CD14-positive monocyte (primary cell): ENCODE measurements at regions not wholly inside any gene's neighbourhood (a gene's known extent, or its start where the extent isn't known, plus 50 kb on each side); places are given as distances from the start of the nearest gene placed in this dataset.

Experiments
- DNase-seq, 3 donors: peaks; one replicate each; pipeline ENCODE4 v3.0.0-alpha.2; 2011 to 2022
- H2AFZ ChIP-seq: 2 replicates; pipeline ENCODE4 v1.6.0; 2012; ENCODE audit warnings: mild to moderate bottlenecking, low read depth, low read length, inconsistent platforms; ENCODE audit not compliant: insufficient read depth, poor library complexity, severe bottlenecking
- H3K27ac ChIP-seq, 2 donors: 1 replicate in 1 of 2; 2 replicates in 1 of 2; pipeline ENCODE4 v1.5.1; 2012 to 2013; ENCODE audit warnings: low read length in 2 of 2, control low read depth in 1 of 2, inconsistent platforms in 1 of 2, low read depth in 1 of 2, mild to moderate bottlenecking in 1 of 2
- H3K27me3 ChIP-seq, 2 donors: one replicate each; pipeline versions ENCODE4 v1.6.0 to v1.6.1; 2011 to 2013; ENCODE audit warnings: low read length in 2 of 2; ENCODE audit not compliant: control insufficient read depth in 2 of 2, insufficient read depth in 2 of 2
- H3K36me3 ChIP-seq, 2 donors: replicated peaks in 1 of 2; 1 replicate in 1 of 2; 2 replicates in 1 of 2; pipeline versions ENCODE4 v1.5.1 to v1.6.1; 2012 to 2013; ENCODE audit warnings: low read length in 2 of 2, control low read depth in 1 of 2, inconsistent platforms in 1 of 2, mild to moderate bottlenecking in 1 of 2; ENCODE audit not compliant: insufficient read depth in 2 of 2, control insufficient read depth in 1 of 2
- H3K4me1 ChIP-seq, 2 donors: 1 replicate in 1 of 2; 2 replicates in 1 of 2; pipeline versions ENCODE4 v1.5.1 to v1.6.1; 2012 to 2013; ENCODE audit warnings: low read length in 2 of 2, control low read depth in 1 of 2, inconsistent platforms in 1 of 2, mild to moderate bottlenecking in 1 of 2, moderate library complexity in 1 of 2; ENCODE audit not compliant: insufficient read depth in 2 of 2, control insufficient read depth in 1 of 2
- H3K4me2 ChIP-seq: replicated peaks from 2 replicates; pipeline ENCODE3; 2012; ENCODE audit warnings: low read length, moderate library complexity, mild to moderate bottlenecking; ENCODE audit not compliant: poor library complexity, severe bottlenecking; ENCODE audit errors: extremely low read depth
- H3K4me3 ChIP-seq, 3 experiments: fragments of 200-600 bp in 1 of 3; sonication (generic) in 1 of 3; replicated peaks in 1 of 3; 1 replicate in 2 of 3; 2 replicates in 1 of 3; pipeline ENCODE4 v1.5.1; 2011 to 2013; ENCODE audit warnings: low read length in 3 of 3, mild to moderate bottlenecking in 3 of 3, control low read depth in 2 of 3, low read depth in 2 of 3, inconsistent platforms in 1 of 3, moderate library complexity in 1 of 3
- H3K79me2 ChIP-seq: 2 replicates; pipeline ENCODE4 v1.6.0; 2012; ENCODE audit warnings: mild to moderate bottlenecking, control low read depth, inconsistent platforms, low read length, moderate library complexity; ENCODE audit not compliant: insufficient read depth
- H3K9ac ChIP-seq: 2 replicates; pipeline ENCODE4 v1.6.0; 2017; ENCODE audit warnings: low read length, mild to moderate bottlenecking; ENCODE audit not compliant: insufficient read depth, poor library complexity, severe bottlenecking
- H3K9me3 ChIP-seq, 2 donors: replicated peaks in 1 of 2; 1 replicate in 1 of 2; 2 replicates in 1 of 2; pipeline versions ENCODE4 v1.5.1 to v1.6.1; 2012 to 2013; ENCODE audit warnings: low read length in 2 of 2, control low read depth in 1 of 2; ENCODE audit not compliant: control insufficient read depth in 1 of 2, insufficient read depth in 1 of 2
- H4K20me1 ChIP-seq: 2 replicates; pipeline ENCODE4 v1.6.0; 2012; ENCODE audit warnings: mild to moderate bottlenecking, low read length, control low read depth, moderate library complexity; ENCODE audit not compliant: insufficient read depth
- H3K27ac Mint-ChIP-seq, 7 donors: one replicate each; pipeline ENCODE4 v1.8.0; 2020; ENCODE audit warnings: mild to moderate bottlenecking in 7 of 7, mixed read lengths in 7 of 7, moderate library complexity in 6 of 7, inconsistent platforms in 2 of 7
- H3K27me3 Mint-ChIP-seq, 3 donors: one replicate each; pipeline ENCODE4 v1.8.0; 2021 to 2022; ENCODE audit warnings: low read depth in 3 of 3, mild to moderate bottlenecking in 3 of 3, mixed read lengths in 3 of 3, moderate library complexity in 3 of 3, inconsistent platforms in 1 of 3
- H3K36me3 Mint-ChIP-seq, 2 donors: one replicate each; pipeline ENCODE4 v1.8.0; 2020; ENCODE audit warnings: mixed read lengths in 2 of 2, inconsistent platforms in 1 of 2, mild to moderate bottlenecking in 1 of 2
- H3K4me1 Mint-ChIP-seq: one replicate; pipeline ENCODE4 v1.8.0; 2020; ENCODE audit warnings: mild to moderate bottlenecking, mixed read lengths
- H3K4me3 Mint-ChIP-seq, 2 donors: one replicate each; pipeline ENCODE4 v1.8.0; 2020; ENCODE audit warnings: mild to moderate bottlenecking in 2 of 2, mixed read lengths in 2 of 2, moderate library complexity in 1 of 2
- H3K9me3 Mint-ChIP-seq, 7 donors: one replicate each; pipeline ENCODE4 v1.8.0; 2020 to 2022; ENCODE audit warnings: mixed read lengths in 7 of 7, mild to moderate bottlenecking in 6 of 7, moderate library complexity in 6 of 7, inconsistent platforms in 2 of 7
- CTCF ChIP-seq: fragments of 200-600 bp; IDR thresholded peaks from one replicate; pipeline ENCODE4 v1.8.0; 2022; ENCODE audit warnings: antibody characterized with exemption, mild to moderate bottlenecking
- WGBS: methylation state at CpG from one replicate; pipeline ENCODE4 v1.1.5; 2013; ENCODE audit warnings: missing lambda C conversion rate; ENCODE audit not compliant: insufficient coverage; 5-methylcytosine and 5-hydroxymethylcytosine counted together
- intact Hi-C, 2 donors: fragments of 100-400 bp; cut with micrococcal nuclease; formaldehyde crosslinking; loops; one replicate each; pipeline versions ENCODE4 v1.15.0 to v1.15.1; 2023

GRCh38 chr5:92364986-92365550 is 982.0 kb upstream of the ARRDC3 start:
- intact Hi-C loops = no loop called here
- Histone ChIP-seq H3K36me3 (no peaks in the 10 kb centered on the region), H3K27ac (no peak overlapping the region), H3K4me1 (no peaks in the 10 kb centered on the region), H3K4me3 (no peak overlapping the region), H2AFZ (no peak overlapping the region), H3K79me2 (no peaks in the 10 kb centered on the region), H4K20me1 (no peaks in the 10 kb centered on the region), H3K4me2 (no peak overlapping the region), H3K9me3 (peaks cover 7 to 10% of the 10 kb centered on the region in 2 donors), H3K27me3 (no peaks in the 10 kb centered on the region), H3K9ac (no peak overlapping the region)
- H3K9me3 Mint-ChIP-seq = peaks cover 0 to 10% (median 2%) of the 10 kb centered on the region in 7 donors
- 100% methylated on average over 1 of the region's 3 CpGs for WGBS
- H3K36me3 Mint-ChIP-seq = no peaks in the 10 kb centered on the region
- no peaks in the 10 kb centered on the region for H3K4me1 Mint-ChIP-seq
- H3K27ac Mint-ChIP-seq = no peak overlapping the region
- no peaks in the 10 kb centered on the region for H3K27me3 Mint-ChIP-seq
- no peak overlapping the region for H3K4me3 Mint-ChIP-seq
- no peak for DNase-seq
- TF ChIP-seq CTCF = no peak

- no peak for TF ChIP-seq CTCF
- Histone ChIP-seq H3K27ac (no peak overlapping the region), H3K9me3 (peaks cover 12 to 24% of the 10 kb centered on the region in 2 donors), H3K4me2 (no peak overlapping the region), H3K4me3 (no peak overlapping the region), H2AFZ (no peak overlapping the region), H3K4me1 (no peaks in the 10 kb centered on the region), H3K9ac (no peak overlapping the region), H3K79me2 (no peaks in the 10 kb centered on the region), H3K36me3 (no peaks in the 10 kb centered on the region), H4K20me1 (no peaks in the 10 kb centered on the region), H3K27me3 (no peaks in the 10 kb centered on the region)
- H3K9me3 Mint-ChIP-seq = peaks cover 3 to 16% (median 10%) of the 10 kb centered on the region in 7 donors
- H3K27ac Mint-ChIP-seq = no peak overlapping the region
- no peaks in the 10 kb centered on the region for H3K36me3 Mint-ChIP-seq
- intact Hi-C loops = no loop called here
- no peaks in the 10 kb centered on the region for H3K27me3 Mint-ChIP-seq
- no peak overlapping the region for H3K4me3 Mint-ChIP-seq
- no peaks in the 10 kb centered on the region for H3K4me1 Mint-ChIP-seq
- DNase-seq = no peak
- WGBS = no CpG with 5 or more reads among the region's 5 CpGs
Observed at GRCh38 chr5:92353107-92354030, 970.3 kb upstream of the ARRDC3 start.
